Fibroblast of lung (primary cell): ENCODE measurements at regions not wholly inside any gene's neighbourhood (a gene's known extent, or its start where the extent isn't known, plus 50 kb on each side); places are given as distances from the start of the nearest gene placed in this dataset.
A peak's percentile ranks its signal among the peaks of the same experiment; 100 is the strongest.

ENCODE experiments used
- EZH2 ChIP-seq: IDR thresholded peaks from 2 replicates; pipeline ENCODE4 v1.5.1; 2012; ENCODE audit warnings: low read length, control low read depth, mild to moderate bottlenecking; ENCODE audit errors: missing control alignments
- TF ChIP-seq, protein P1 (sequence below), 2 donors: IDR thresholded peaks in 1 of 2; conservative IDR thresholded peaks in 1 of 2; 1 replicate in 1 of 2; 2 replicates in 1 of 2; pipeline ENCODE4 v1.5.1; 2011 to 2012; ENCODE audit warnings: low read length in 2 of 2, control low read depth in 1 of 2, inconsistent platforms in 1 of 2, low read depth in 1 of 2, mild to moderate bottlenecking in 1 of 2

DNA sequence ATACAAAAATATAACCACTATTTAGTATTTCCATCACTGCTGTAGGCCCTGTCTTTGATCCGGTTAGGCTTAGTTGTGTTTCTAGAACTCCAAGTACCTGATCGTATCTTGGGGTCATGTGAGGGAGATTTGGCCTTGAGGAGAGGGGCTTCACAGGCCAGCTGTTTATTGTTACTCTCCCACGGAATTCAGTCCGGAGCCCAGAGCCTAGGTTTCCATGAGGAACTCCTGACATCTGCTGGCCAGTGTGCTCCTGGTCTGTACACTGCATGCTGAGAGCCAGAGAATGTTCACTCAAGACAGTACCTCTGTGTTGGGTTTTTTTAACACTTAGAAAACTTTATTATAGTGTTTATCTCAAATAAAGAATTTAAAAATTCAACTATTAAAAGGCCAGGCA lies 341.0 kb upstream of the TMEM132C start:
- TF ChIP-seq, protein P1, sequence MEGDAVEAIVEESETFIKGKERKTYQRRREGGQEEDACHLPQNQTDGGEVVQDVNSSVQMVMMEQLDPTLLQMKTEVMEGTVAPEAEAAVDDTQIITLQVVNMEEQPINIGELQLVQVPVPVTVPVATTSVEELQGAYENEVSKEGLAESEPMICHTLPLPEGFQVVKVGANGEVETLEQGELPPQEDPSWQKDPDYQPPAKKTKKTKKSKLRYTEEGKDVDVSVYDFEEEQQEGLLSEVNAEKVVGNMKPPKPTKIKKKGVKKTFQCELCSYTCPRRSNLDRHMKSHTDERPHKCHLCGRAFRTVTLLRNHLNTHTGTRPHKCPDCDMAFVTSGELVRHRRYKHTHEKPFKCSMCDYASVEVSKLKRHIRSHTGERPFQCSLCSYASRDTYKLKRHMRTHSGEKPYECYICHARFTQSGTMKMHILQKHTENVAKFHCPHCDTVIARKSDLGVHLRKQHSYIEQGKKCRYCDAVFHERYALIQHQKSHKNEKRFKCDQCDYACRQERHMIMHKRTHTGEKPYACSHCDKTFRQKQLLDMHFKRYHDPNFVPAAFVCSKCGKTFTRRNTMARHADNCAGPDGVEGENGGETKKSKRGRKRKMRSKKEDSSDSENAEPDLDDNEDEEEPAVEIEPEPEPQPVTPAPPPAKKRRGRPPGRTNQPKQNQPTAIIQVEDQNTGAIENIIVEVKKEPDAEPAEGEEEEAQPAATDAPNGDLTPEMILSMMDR (conservative IDR thresholded peaks at IDR 0.05 in 1 of 2, IDR thresholded peaks at IDR 0.05 in 1 of 2; ENCODE audit: low read depth in 1 of 2, low read length in 2 of 2), result peak in 1 of 2 donors; percentile 38
- no peak for TF ChIP-seq EZH2
